Spinal cord (tissue), 9 donors: ENCODE measurements at regions not wholly inside any gene's neighbourhood (a gene's known extent, or its start where the extent isn't known, plus 50 kb on each side); places are given as distances from the start of the nearest gene placed in this dataset.

ENCODE experiments used
- DNase-seq, 6 donors: peaks; one replicate each; pipeline versions ENCODE4 v3.0.0 to v3.0.0-alpha.2; 2013 to 2015; ENCODE audit warnings: low spot score in 6 of 6, low read depth in 4 of 6
- H3K27ac ChIP-seq: one replicate; pipeline ENCODE4 v1.5.1; 2013; ENCODE audit warnings: low read depth, low read length, control low read depth
- H3K27me3 ChIP-seq: one replicate; pipeline ENCODE4 v1.6.1; 2013; ENCODE audit warnings: low read length; ENCODE audit not compliant: control insufficient read depth, insufficient read depth
- H3K36me3 ChIP-seq: one replicate; pipeline ENCODE4 v1.6.1; 2013; ENCODE audit warnings: low read length; ENCODE audit not compliant: control insufficient read depth, insufficient read depth
- H3K4me1 ChIP-seq: one replicate; pipeline ENCODE4 v1.6.1; 2013; ENCODE audit warnings: low read length; ENCODE audit not compliant: control insufficient read depth, insufficient read depth
- H3K4me3 ChIP-seq: one replicate; pipeline ENCODE4 v1.5.1; 2013; ENCODE audit warnings: low read depth, low read length, control low read depth
- H3K9me3 ChIP-seq: one replicate; pipeline ENCODE4 v1.6.1; 2013; ENCODE audit warnings: low read length; ENCODE audit not compliant: control insufficient read depth, insufficient read depth
- WGBS: methylation state at CpG from one replicate; pipeline ENCODE4 v1.1.5; 2013; ENCODE audit warnings: missing lambda C conversion rate; ENCODE audit not compliant: insufficient coverage; 5-methylcytosine and 5-hydroxymethylcytosine counted together
- donor health status: healthy.

DNA sequence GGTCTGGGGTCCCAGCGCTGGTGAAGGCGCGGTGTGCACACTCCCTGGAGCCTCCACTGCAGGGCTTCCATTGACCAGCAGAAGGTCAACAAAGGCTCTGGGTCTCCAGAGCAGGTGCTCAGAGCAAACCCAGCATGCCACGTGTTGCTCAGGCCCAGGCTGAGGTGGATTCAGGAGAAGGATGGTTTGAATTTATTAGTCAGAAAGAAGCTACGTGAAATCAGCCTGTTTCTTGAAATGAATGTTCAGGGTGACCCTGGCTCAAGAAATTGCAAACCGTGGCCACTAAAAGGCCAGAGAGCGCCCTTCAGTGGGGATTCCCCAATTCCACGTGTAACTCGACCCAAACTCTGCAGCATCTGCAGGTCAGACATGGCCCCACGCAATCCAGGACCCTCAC, 82.7 kb upstream of the PFKP start:
- 83% methylated on average over 10 of the region's 10 CpGs for WGBS

DNA sequence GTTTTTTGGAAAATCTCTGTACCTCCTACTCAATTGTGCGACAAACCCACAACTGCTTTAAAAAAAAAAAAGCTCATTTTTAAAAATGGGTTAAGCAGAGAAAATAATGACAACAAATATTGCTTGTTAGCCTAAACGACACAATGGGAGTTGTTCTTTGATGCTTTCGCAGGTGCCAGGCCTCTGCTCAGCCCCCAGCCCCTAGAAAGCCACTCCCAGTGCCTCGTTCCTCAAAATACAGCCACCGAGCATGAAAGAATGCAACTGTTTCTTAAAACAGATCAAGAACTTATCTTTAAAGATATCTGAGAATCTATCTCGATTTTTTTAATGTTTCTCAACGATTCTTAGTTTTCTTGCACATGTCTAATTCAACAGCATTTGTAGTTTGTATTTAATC, 85.2 kb upstream of the PFKP start:
- Histone ChIP-seq H3K9me3 (no peaks in the 10 kb centered on the region), H3K27ac (no peak overlapping the region), H3K4me1 (peaks cover 10% of the 10 kb centered on the region), H3K4me3 (no peak overlapping the region), H3K27me3 (no peaks in the 10 kb centered on the region), H3K36me3 (no peaks in the 10 kb centered on the region)
- DNase-seq = no peak
- WGBS = 94% methylated on average over 3 of the region's 7 CpGs

More for the DNA sequence above, 82.7 kb upstream of the PFKP start:
- Histone ChIP-seq H3K9me3 (peaks cover 3% of the 10 kb centered on the region), H3K27ac (no peak overlapping the region), H3K36me3 (no peaks in the 10 kb centered on the region), H3K4me1 (peaks cover 10% of the 10 kb centered on the region), H3K27me3 (no peaks in the 10 kb centered on the region), H3K4me3 (no peak overlapping the region)
- no peak for DNase-seq

DNA sequence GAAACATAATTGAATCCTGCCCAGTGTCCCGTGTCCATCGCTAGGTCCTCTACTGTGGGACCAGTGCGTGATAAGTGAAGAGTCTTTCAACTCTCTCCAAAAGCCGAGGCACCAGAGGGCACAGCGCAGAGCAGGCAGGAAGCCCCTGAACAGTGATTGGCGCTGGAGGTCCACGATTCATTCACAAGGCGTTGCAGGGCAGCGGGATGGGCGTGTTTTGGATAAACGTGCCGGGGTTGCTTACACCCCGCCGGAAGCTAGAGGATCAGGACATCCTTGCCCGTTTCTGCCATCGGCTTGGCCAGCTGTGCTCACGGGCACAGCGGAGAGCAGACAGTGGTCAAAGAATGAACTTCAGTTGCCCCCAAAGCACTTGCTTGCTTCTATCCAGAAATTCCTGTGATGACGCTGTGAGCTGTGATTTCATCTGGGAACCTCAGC, 86.0 kb upstream of the PFKP start:
- Histone ChIP-seq H3K27me3 (no peaks in the 10 kb centered on the region), H3K27ac (no peak overlapping the region), H3K4me1 (peaks cover 6% of the 10 kb centered on the region), H3K4me3 (no peak overlapping the region), H3K36me3 (no peaks in the 10 kb centered on the region), H3K9me3 (no peaks in the 10 kb centered on the region)
- no peak for DNase-seq
- WGBS = 94% methylated on average over 18 of the region's 19 CpGs

DNA sequence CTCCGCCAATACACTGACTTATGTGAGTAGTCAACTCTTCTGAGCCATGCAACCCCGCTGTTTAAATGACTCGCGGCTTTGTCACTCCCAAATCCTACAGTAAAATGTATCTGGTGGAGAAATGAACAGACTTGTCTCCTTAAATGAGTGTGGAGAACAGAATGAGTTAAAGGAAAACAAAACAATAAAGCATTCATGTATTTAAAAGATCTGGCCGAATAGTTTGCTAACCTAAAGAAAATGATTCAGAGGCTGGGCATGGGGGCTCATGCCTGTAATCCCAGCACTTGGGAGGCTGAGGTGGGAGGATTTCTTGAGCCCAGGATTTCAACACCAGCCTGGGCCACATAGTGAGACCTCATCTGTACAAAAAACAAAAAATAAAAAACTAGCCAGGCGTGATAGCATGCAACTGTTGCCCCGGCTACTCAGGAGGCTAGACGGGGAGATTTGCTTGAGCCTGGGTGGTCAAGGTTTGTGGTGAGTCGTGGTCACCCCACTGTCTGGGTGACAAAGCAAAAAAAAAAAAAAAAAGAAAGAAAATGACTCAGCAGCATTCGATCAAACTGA, 86.5 kb upstream of the PFKP start:
- no peak for DNase-seq
- no peaks in the 10 kb centered on the region for H3K27me3 ChIP-seq
- H3K4me1 ChIP-seq = peaks cover 3% of the 10 kb centered on the region
- H3K4me3 ChIP-seq = no peak overlapping the region
- no peaks in the 10 kb centered on the region for H3K9me3 ChIP-seq
- WGBS = 84% methylated on average over 5 of the region's 10 CpGs
- no peak overlapping the region for H3K27ac ChIP-seq
- no peaks in the 10 kb centered on the region for H3K36me3 ChIP-seq

DNA sequence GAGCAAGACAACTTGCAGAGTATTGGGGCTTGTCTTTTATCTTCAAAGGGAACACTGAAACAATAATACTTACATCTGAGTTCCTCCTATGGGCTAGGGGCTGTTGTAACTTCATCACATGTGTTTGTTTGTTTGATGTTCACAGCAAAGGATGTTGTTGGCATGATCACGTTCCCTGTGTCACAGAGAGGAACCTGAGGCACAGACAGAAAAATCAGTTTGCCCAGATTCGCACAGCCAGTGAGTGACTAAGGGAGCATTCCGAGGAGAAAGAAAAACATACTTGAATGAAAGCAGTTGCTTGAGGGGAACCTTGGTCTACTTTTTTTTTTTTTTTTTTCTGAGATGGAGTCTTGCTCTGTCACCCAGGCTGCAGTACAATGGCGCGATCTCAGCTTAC, 87.2 kb upstream of the PFKP start:
- H3K27ac ChIP-seq = no peak overlapping the region
- no peak overlapping the region for H3K4me3 ChIP-seq
- H3K4me1 ChIP-seq = no peaks in the 10 kb centered on the region
- DNase-seq = no peak
- 88% methylated on average over 3 of the region's 5 CpGs for WGBS
- no peaks in the 10 kb centered on the region for H3K9me3 ChIP-seq
- H3K36me3 ChIP-seq = no peaks in the 10 kb centered on the region
- no peaks in the 10 kb centered on the region for H3K27me3 ChIP-seq

DNA sequence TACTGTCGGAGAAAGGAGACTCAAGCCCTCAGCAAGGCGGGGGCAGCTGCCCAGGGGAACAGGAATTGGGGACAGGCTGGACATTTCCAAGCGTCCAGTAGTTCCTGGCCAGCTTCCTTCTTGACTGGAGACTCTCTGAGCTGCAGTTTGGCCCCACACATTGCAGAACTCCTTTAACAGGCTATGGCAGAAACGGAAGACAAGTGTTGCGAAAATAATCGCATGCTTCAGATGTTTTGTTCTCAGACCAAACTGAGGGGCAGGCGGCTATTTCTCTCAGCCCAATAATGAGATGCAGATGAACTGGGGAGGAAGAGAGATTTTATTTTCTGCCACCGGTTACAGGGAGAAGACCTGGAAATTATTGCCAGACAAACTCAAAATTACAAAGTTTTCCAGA, 88.0 kb upstream of the PFKP start:
- no peaks in the 10 kb centered on the region for H3K36me3 ChIP-seq
- no peaks in the 10 kb centered on the region for H3K4me1 ChIP-seq
- H3K27me3 ChIP-seq = no peaks in the 10 kb centered on the region
- WGBS = 61% methylated on average over 7 of the region's 8 CpGs
- H3K27ac ChIP-seq = no peak overlapping the region
- no peak overlapping the region for H3K4me3 ChIP-seq
- no peaks in the 10 kb centered on the region for H3K9me3 ChIP-seq
- no peak for DNase-seq

DNA sequence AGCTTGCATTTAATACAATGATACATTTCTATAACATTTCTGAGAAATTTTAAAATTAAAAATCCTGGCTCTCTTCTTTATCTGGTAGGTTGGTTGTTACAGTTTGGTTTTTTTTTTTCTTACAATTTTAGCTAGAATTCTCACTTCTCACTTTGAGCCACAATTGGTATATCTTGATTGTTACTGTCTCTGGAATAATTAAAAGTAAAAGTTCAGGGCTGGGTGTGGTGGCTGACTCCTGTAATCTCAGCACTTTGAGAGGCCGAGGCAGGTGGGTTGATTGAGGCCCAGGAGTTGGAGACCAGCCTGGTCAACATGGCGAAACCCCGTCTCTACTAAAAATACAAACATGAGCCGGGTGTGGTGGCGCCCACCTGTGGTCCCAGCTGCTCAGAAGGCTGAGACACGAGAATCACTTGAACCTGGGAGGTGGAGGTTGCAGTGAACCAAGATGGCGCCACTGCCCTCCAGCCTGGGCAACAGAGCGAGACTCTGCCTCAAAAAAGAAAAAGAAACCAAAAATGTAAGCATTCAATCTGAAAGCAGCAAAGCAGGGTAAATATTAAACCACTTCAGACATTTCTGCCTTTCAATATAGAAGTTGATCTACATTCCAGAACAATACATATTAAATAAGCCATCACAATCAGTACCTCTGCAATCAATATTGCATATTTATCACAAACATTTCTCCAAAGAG, 88.6 kb upstream of the PFKP start:
- no peaks in the 10 kb centered on the region for H3K36me3 ChIP-seq
- DNase-seq = no peak
- no peaks in the 10 kb centered on the region for H3K9me3 ChIP-seq
- no peaks in the 10 kb centered on the region for H3K4me1 ChIP-seq
- no peak overlapping the region for H3K27ac ChIP-seq
- 90% methylated on average over 2 of the region's 8 CpGs for WGBS
- no peaks in the 10 kb centered on the region for H3K27me3 ChIP-seq
- H3K4me3 ChIP-seq = no peak overlapping the region

DNA sequence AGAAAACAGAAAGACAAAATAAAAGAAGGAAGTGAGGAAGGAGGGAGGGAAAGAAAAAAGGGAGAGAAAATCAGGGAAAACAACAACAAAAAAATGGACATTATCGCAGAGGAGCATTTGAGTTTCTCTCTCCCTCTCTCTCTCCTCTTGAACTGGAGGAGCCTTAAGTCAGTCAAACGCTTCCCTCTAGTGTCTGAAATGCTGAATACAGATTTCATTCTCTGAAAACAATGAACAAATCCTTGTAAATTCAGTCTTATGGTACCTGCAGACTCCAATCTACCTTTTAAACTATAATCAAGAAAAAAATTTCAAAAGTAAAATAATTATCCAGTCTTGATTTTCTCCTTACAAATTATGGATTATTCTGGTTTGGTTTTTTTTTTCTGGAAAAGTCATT, 89.2 kb upstream of the PFKP start:
- no CpG with 5 or more reads among the region's 2 CpGs for WGBS
- no peaks in the 10 kb centered on the region for H3K9me3 ChIP-seq

DNA sequence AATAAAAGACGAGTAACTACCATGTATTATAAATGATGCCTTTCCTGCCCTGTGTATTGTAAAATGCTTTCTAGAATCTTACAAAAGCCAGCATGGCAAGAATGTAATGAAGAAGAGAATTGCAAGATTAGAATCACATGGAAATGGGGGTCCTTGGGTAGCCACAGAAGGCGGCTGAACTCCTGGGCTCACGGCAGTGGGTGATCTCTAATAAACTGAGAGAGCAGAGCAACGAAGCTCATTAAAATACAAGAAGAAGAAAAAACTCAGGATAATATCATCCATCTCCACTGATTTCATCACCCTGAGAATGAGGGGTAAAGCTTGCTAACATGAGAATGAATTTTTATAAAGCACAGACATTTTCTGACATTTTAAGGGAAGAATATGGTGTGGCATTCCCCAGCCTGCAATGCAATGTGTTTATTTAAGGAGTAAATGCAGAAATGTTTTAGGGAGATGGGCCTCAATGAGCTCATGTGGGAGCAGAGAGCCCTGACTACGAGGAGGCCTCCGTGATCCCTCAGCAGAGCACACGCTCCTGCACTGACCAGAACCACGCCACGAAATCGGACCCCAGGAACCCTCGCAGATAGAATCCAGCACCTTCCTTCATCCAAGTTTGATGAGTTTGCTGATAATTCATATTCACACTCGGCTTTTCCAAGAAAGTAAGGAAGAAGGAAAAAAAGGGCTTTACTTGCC, 92.7 kb upstream of the PFKP start:
- WGBS = 98% methylated on average over 5 of the region's 12 CpGs
- no peak overlapping the region for H3K4me3 ChIP-seq

More for the DNA sequence above, 89.2 kb upstream of the PFKP start:
- no peaks in the 10 kb centered on the region for H3K36me3 ChIP-seq
- H3K27me3 ChIP-seq = no peaks in the 10 kb centered on the region
- peak; percentile 35 to 95 (median 62) for DNase-seq
- H3K4me3 ChIP-seq = no peak overlapping the region
- no peaks in the 10 kb centered on the region for H3K4me1 ChIP-seq
- no peak overlapping the region for H3K27ac ChIP-seq

DNA sequence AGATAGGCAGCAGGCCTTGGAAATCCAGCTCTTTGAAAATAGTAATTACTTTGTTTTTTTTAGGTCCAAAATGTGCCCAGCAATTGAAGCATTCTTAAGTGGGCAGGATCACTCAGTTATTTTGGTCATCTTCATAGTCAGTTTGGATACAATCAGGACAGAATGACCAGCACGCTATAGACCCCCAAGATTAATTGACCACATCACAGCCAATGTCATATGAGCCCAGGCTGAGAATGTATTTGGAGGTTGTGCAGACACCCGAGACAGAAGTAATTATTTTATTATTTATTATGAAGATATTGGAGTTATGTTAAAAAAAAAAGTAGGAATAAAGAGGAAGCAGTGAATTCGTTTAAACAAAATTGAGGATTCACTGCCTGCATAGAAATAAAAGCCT, 93.3 kb upstream of the PFKP start:
- no peaks in the 10 kb centered on the region for H3K9me3 ChIP-seq
- H3K36me3 ChIP-seq = no peaks in the 10 kb centered on the region
- DNase-seq = no peak
- H3K27me3 ChIP-seq = no peaks in the 10 kb centered on the region
- H3K4me3 ChIP-seq = no peak overlapping the region
- H3K4me1 ChIP-seq = no peaks in the 10 kb centered on the region
- WGBS = no CpG with 5 or more reads among the region's 3 CpGs
- H3K27ac ChIP-seq = no peak overlapping the region

More for the DNA sequence above, 92.7 kb upstream of the PFKP start:
- no peaks in the 10 kb centered on the region for H3K36me3 ChIP-seq
- no peaks in the 10 kb centered on the region for H3K27me3 ChIP-seq
- DNase-seq = peak in 1 of 6 donors; percentile 26
- no peaks in the 10 kb centered on the region for H3K4me1 ChIP-seq
- H3K27ac ChIP-seq = no peak overlapping the region
- H3K9me3 ChIP-seq = no peaks in the 10 kb centered on the region
